Epithelial cell of esophagus (primary cell): ENCODE measurements at regions not wholly inside any gene's neighbourhood (a gene's known extent, or its start where the extent isn't known, plus 50 kb on each side); places are given as distances from the start of the nearest gene placed in this dataset.

Experiments used
- DNase-seq: peaks from one replicate; pipeline ENCODE4 v3.0.0; 2010; ENCODE audit warnings: low read depth
- H3K4me3 ChIP-seq: 2 replicates; pipeline ENCODE4 v1.5.1; 2011; ENCODE audit warnings: mild to moderate bottlenecking, low read length, control low read depth
- CTCF ChIP-seq: IDR thresholded peaks from 2 replicates; pipeline ENCODE4 v1.5.1; 2011; ENCODE audit warnings: low read depth, mild to moderate bottlenecking, low read length, control low read depth, inconsistent platforms; ENCODE audit not compliant: insufficient read depth; ENCODE audit errors: missing control alignments

GRCh38 chr2:8146132-8147005, 535.5 kb upstream of the ID2 start:
- no peak for DNase-seq
- TF ChIP-seq CTCF = no peak
- no peak overlapping the region for H3K4me3 ChIP-seq

GRCh38 chr2:8148260-8149006, 533.4 kb upstream of the ID2 start:
- H3K4me3 ChIP-seq = no peak overlapping the region
- TF ChIP-seq CTCF = no peak
- peak; percentile 36 for DNase-seq

- no peak overlapping the region for H3K4me3 ChIP-seq
- TF ChIP-seq CTCF = no peak
- no peak for DNase-seq
These were observed 532.9 kb upstream of the ID2 start for GRCh38 chr2:8149007-8149405.

GRCh38 chr2:8149985-8150539, 531.8 kb upstream of the ID2 start:
- DNase-seq = no peak

GRCh38 chr2:8151888-8152287, 530.0 kb upstream of the ID2 start:
- H3K4me3 ChIP-seq = no peak overlapping the region
- no peak for DNase-seq
- no peak for TF ChIP-seq CTCF

More at GRCh38 chr2:8149985-8150539, 531.8 kb upstream of the ID2 start:
- no peak overlapping the region for H3K4me3 ChIP-seq
- TF ChIP-seq CTCF = no peak

- H3K4me3 ChIP-seq = no peak overlapping the region
- no peak for DNase-seq
- TF ChIP-seq CTCF = no peak
These were observed 529.2 kb upstream of the ID2 start for GRCh38 chr2:8152392-8153257.
